ENCODE measurements at regions not wholly inside any gene's neighbourhood (a gene's known extent, or its start where the extent isn't known, plus 50 kb on each side); places are given as distances from the start of the nearest gene placed in this dataset.

GRCh38 chr21:39016740-39017315 lies 166.4 kb downstream of the PSMG1 start:
- TF ChIP-seq CTCF (IDR thresholded peaks at IDR 0.05; ENCODE audit: low read length) (no peak), EZH2 (optimal IDR thresholded peaks at IDR 0.05; ENCODE audit: low read depth, low read length) (no peak)

Measured in MM.1S (cell line).